ENCODE measurements at regions not wholly inside any gene's neighbourhood (a gene's known extent, or its start where the extent isn't known, plus 50 kb on each side); places are given as distances from the start of the nearest gene placed in this dataset.
A peak's percentile ranks its signal among the peaks of the same experiment; 100 is the strongest.

DNA sequence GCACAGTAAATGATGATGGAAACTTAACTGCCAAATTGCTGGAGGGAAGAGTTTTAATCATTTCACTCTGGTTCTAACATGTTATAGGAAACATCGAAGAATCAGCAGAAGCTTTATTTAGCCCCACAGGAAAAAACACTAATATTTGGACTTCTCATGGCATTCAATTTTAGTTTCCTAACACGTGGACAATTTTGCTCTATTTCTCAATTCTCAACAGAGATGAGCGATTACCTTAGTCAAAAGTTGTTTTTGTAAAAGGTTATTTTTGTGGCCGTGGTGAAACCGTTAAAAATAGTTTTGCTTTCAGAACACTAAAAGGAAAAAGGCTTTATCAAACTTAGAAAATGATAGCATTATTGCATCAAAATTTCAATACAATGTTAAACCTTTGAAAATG is 235.2 kb downstream of the PLK2 start:
- H3K27ac ChIP-seq: peak overlapping the region in 1 of 2 donors; percentile 32
- H3K4me3 ChIP-seq: peak overlapping the region in 1 of 3 donors; percentile 15
- intact Hi-C loops (cut with DNase I; ENCODE audit: low total_unique reads): no loop called here

DNA sequence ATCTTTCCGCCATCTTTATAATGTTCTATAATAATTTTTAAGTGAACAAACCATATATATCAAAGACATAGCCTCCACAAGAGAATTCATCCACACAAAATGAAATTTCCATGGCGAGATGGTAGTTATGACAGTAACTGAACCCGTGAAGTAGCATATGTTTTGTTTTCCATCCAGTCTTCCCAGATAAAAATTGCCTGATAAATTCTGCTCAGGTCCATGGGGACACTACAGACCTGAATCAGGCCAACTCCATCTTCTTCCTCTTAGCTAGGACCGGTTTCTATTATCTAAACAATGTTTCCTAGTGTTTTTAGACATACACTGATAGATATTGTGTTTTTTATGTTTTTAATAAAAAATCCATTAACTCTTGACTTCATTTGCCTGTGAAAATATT is 235.7 kb downstream of the PLK2 start:
- DNase-seq (ENCODE audit: low spot score in 2 of 2): no peak
- no peaks in the 10 kb centered on the region for H3K36me3 ChIP-seq
- H3K9me3 ChIP-seq: no peaks in the 10 kb centered on the region
- no peak overlapping the region for H3K4me3 ChIP-seq
- intact Hi-C loops (cut with DNase I; ENCODE audit: low total_unique reads): no loop called here
- peak overlapping the region in 1 of 2 donors; percentile 32 for H3K27ac ChIP-seq
- no peaks in the 10 kb centered on the region for H3K27me3 ChIP-seq
- H3K4me1 ChIP-seq: no peaks in the 10 kb centered on the region
- TF ChIP-seq, protein P1, sequence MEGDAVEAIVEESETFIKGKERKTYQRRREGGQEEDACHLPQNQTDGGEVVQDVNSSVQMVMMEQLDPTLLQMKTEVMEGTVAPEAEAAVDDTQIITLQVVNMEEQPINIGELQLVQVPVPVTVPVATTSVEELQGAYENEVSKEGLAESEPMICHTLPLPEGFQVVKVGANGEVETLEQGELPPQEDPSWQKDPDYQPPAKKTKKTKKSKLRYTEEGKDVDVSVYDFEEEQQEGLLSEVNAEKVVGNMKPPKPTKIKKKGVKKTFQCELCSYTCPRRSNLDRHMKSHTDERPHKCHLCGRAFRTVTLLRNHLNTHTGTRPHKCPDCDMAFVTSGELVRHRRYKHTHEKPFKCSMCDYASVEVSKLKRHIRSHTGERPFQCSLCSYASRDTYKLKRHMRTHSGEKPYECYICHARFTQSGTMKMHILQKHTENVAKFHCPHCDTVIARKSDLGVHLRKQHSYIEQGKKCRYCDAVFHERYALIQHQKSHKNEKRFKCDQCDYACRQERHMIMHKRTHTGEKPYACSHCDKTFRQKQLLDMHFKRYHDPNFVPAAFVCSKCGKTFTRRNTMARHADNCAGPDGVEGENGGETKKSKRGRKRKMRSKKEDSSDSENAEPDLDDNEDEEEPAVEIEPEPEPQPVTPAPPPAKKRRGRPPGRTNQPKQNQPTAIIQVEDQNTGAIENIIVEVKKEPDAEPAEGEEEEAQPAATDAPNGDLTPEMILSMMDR (IDR thresholded peaks at IDR 0.05): no peak
- TF ChIP-seq POLR2A (IDR thresholded peaks at IDR 0.05): no peak
- no peak for TF ChIP-seq POLR2AphosphoS5 (IDR thresholded peaks at IDR 0.05)

More for the DNA sequence above, 235.2 kb downstream of the PLK2 start:
- no peak for TF ChIP-seq POLR2A (IDR thresholded peaks at IDR 0.05)
- TF ChIP-seq, protein P1 (IDR thresholded peaks at IDR 0.05): no peak
- TF ChIP-seq POLR2AphosphoS5 (IDR thresholded peaks at IDR 0.05): no peak
- Histone ChIP-seq H3K27me3 (no peaks in the 10 kb centered on the region), H3K9me3 (no peaks in the 10 kb centered on the region), H3K4me1 (no peaks in the 10 kb centered on the region), H3K36me3 (no peaks in the 10 kb centered on the region)
- DNase-seq (ENCODE audit: low spot score in 2 of 2): no peak

DNA sequence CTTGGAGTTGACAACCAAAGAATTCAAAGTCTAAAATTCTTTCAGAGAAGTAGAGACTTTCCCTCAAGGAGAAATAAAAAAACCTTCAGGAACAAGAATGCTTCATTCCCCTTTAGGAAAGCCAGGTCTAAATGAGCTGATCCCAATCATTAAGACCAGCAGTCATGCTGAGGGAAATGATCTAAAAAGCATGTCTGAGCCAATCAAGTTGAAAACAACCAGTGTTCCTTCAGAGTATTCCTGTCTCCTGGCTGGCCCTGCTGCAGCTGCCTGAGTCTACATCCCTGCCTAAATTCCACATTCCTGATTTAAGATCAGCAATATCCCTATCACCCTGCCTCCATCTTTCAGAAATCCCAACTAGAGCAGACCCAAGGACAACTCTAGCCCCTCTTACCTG is 244.5 kb downstream of the PLK2 start:
- Histone ChIP-seq H3K27me3 (no peaks in the 10 kb centered on the region), H3K27ac (no peak overlapping the region), H3K36me3 (no peaks in the 10 kb centered on the region), H3K9me3 (no peaks in the 10 kb centered on the region), H3K4me1 (no peaks in the 10 kb centered on the region), H3K4me3 (no peak overlapping the region)
- intact Hi-C loops (cut with DNase I; ENCODE audit: low total_unique reads): no loop called here
- no peak for DNase-seq (ENCODE audit: low spot score in 2 of 2)
- TF ChIP-seq POLR2AphosphoS5 (IDR thresholded peaks at IDR 0.05) (no peak), POLR2A (IDR thresholded peaks at IDR 0.05) (no peak)
- TF ChIP-seq, protein P1 (IDR thresholded peaks at IDR 0.05): no peak

DNA sequence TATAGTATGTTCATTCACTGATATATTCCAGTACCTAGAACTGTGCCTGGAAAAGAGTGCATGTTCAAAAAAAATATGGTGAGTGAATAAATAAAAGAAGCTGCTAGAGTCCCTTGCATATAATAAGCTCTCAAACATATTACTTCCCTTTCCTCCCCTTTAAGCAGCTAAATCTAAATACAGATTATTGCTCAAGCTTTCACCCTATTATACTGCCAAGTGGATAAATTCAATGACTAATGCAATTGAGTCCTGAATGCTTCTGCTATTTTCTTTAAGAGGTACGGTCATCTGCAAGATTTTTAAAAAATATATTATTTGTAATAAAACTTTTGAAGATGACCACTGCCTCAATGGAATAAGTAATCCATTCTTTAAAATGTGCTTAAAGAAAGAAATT is 248.4 kb downstream of the PLK2 start:
- Histone ChIP-seq H3K27me3 (no peaks in the 10 kb centered on the region), H3K4me1 (no peaks in the 10 kb centered on the region), H3K36me3 (no peaks in the 10 kb centered on the region), H3K27ac (no peak overlapping the region), H3K9me3 (no peaks in the 10 kb centered on the region), H3K4me3 (no peak overlapping the region)
- DNase-seq (ENCODE audit: low spot score in 2 of 2): no peak
- intact Hi-C loops (cut with DNase I; ENCODE audit: low total_unique reads): no loop called here
- TF ChIP-seq POLR2A (IDR thresholded peaks at IDR 0.05): no peak
- TF ChIP-seq, protein P1 (IDR thresholded peaks at IDR 0.05): no peak
- no peak for TF ChIP-seq POLR2AphosphoS5 (IDR thresholded peaks at IDR 0.05)

DNA sequence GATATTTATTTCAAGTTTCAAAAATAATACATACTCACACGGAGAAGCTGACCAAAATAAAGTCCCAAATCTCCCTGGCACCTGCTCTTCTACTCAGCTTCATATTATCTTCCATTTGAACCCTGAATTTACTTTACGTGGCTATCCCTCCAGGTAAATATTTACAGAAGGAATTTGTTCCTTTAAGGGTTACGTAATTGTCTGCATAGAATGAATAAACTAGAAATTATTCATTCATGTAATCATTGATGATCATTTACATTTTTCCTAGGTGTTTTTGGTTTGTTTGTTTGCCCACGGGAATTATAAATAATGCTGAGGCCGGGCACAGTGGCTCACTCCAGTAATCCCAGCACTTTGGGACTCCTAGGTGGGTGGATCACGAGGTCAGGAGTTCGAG is 251.2 kb downstream of the PLK2 start:
- Histone ChIP-seq H3K4me3 (no peak overlapping the region), H3K36me3 (no peaks in the 10 kb centered on the region), H3K9me3 (no peaks in the 10 kb centered on the region), H3K27ac (no peak overlapping the region), H3K4me1 (no peaks in the 10 kb centered on the region), H3K27me3 (no peaks in the 10 kb centered on the region)
- TF ChIP-seq POLR2A (IDR thresholded peaks at IDR 0.05): no peak
- TF ChIP-seq, protein P1 (IDR thresholded peaks at IDR 0.05): no peak
- no peak for TF ChIP-seq POLR2AphosphoS5 (IDR thresholded peaks at IDR 0.05)
- no peak for DNase-seq (ENCODE audit: low spot score in 2 of 2)
- intact Hi-C loops (cut with DNase I; ENCODE audit: low total_unique reads): no loop called here

Data from breast epithelium (tissue), 4 donors.